HS-5 (cell line): ENCODE measurements at regions not wholly inside any gene's neighbourhood (a gene's known extent, or its start where the extent isn't known, plus 50 kb on each side); places are given as distances from the start of the nearest gene placed in this dataset.
"Not testable (repeated sequence)": the region's sequence is repeated elsewhere in the genome, so short reads cannot be mapped to it uniquely, and the experiment has no call there.

Experiments
- DNase-seq: peaks from one replicate; pipeline ENCODE4 v3.0.0-alpha.2; 2012; ENCODE audit warnings: low read depth

DNA sequence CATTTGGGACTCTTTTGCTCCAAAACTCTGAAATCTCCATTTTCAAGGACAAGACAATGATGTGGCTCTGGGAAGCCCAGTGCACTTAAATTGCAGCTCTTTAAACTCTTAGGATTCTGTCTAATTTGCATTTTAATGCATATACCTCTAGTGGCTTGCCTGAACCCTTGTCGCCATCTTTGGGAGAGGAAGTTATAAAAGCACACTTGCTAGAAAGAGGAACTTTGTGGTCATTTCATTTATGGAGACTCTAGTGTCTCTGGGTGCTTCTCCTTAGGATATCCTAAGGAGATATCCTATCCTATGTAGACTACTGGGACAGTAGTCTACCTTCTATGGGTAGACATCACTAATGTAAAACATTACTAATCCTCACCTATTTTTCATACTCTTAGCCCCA lies 77.3 kb upstream of the SLC1A3 start:
- DNase-seq = no peak

DNA sequence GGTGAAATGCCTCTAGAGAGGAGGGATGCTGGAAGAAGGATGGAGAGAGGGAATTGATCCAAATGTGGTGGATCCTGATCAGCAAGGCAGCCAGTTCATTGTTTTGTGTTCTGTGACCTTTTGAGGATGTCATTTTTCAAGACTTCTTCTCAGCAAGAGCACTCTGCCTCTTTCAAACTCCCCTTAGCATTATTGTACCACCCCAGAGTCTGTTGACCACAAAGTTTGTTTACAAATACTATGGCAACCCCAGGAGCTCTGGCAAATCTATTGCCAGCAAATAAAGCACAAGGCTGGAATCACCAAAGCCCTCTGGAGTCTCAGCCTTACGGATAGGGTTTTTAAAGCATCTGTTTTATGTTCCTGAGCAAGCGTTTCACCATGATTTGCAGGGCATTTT lies 76.2 kb upstream of the SLC1A3 start:
- DNase-seq = no peak

DNA sequence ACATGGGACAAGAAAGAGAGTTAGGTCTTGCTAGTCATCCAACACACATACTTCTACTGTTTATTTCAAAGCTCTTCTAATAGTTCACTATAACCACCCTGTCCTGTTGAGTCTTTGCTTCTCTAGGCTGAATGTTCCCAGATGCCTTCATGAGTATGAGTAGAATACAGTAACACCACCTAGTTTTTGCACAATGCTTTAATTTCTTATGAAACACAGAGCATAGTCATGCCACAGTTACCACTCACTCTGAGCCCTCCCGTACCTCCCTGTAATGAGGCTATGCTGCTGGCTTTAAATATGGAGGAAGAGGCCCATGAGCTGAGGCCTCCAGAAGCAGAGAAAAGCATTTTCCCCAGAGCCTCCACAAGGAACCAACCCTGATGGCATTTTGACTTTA lies 75.0 kb upstream of the SLC1A3 start:
- no peak for DNase-seq

DNA sequence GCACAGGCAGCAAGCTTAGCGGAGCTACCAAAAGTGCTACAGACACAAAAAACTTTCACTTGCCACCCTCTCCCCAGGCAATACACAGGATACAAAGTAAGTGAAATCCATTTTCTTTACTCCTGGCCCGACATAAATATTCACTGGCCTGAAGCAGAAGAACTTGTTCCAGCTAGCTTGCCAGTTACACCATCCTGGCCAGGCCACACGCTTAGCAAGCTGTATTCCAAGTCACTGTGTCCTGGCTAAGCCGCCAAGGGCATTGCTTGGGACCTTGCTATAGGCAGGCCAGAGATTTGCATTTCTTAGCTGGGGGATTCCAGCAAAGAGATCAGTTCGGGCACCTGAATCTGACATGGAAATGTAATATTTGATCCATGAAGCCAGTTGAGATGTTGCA lies 71.0 kb upstream of the SLC1A3 start:
- no peak for DNase-seq

DNA sequence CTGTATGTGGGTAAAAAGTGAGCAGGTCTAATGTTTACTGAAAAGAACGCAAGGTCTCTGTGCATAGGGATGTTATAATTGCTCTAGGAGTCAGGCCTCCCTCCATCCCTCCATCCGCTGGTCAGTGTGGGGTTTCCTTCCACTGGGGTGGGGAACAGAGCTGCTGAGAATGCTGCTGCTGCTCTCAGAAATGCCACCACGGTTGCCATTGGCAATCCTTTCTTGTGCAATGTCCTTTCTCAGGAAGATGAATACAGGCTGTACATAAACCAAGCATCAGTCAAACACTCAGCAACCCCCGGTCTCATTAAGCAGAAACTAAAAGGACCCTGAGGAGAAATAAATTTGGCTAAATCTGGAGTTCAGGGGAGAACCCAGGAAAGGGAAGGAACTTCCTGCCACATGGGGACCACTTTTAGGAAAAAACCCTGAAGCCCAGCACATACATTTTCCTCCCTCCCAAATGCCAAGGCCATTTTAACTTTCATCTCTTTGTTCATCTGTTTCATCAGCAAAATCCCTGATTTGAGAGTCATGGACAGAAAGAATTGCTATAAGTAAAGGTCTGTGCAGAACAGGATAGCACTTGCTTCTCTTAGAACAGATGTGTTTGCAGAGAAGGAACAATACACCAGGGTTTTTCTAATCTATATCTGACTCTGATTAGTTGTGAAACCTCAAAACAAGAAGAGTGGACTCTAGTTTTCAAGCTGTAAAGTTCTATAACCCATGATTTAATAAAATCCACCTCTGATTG lies 70.4 kb upstream of the SLC1A3 start:
- DNase-seq = no peak

DNA sequence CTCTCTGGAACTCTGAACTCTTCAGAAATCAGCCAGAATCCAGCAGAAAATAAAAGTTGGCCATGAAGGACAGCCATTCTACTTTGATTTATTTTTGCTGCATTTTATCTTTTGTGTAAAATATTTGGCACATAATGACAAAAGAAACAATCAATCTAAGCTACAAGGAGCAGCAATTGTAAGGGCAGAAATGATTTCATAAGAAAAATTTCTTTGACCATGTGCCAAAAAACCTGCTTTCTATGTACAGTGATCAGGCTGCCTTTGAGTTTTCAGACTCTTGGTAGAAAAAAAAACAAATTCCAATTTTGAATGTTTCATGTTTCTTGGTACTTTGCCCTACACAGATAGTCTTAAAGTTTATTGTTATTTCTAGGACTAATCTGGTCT lies 69.8 kb upstream of the SLC1A3 start:
- no peak for DNase-seq

DNA sequence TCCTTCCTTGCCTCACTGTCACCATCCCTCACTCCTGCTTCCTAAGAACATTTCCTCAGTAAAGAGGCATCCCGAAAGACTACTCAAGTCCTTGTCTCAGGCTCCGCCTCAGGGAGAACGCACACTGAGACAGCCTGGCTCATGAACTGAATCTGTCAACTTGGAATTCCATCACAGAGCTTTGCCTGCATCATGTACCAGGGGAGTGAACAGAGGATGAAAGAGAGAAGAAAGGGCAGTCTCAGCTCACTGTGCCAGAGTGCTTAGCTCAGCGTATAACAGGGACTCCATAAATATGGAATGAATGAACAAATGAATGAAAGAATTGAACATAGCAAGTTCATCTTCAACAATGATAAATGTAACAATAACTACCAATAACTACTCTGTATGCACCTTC lies 68.7 kb upstream of the SLC1A3 start:
- DNase-seq = no peak

DNA sequence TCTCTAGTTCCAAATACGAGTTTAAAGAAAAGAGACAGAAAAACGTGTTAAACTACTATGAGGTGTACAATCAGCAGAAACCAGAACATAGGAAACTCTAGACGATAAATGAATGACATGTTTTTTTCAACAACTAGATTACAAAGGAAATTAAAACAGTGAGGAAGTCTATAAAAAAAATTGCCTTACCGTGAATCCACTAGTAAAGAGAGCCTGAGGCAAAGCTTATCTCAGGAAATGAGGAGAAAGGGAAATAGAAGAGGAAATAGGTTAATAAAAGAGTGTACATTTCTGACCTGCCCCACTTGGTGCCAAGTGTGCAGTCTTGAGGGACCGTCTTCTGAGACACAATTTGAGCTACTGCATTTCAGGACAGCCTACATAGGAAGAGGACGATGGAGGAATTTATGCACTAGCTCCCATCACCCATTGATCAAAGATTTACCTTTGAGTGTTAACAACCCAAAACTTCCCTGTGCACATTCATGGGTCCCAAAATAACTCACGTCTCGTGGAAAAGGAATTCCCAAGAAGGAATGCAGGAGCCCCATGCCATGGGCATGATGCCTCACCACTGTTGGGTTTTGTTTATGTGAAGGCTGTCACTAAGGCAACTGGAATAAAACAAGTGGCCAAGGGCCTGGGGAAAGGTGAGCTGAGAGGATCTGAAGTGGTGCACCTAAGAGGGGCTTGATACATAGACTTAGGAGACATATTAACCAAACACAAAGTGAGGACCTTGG lies 53.6 kb upstream of the SLC1A3 start:
- peak; percentile 42 for DNase-seq

DNA sequence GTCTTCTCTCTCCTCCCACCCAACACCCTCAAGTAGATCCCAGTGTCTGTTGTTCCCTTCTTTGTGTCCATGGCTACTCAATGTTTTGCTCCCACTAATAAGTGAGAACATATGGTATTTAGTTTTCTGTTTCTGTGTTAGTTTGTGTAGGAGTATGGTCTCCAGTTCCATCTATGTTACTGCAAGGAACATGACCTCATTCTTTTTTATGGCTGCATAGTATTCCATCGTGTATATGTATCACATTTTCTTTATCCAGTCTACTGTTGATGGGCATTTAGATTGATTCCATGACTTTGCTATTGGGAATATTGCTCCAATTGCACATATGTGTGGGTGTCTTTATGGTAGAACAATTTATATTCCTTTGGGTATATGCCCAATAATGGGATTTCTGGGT lies 51.4 kb upstream of the SLC1A3 start:
- DNase-seq = not testable (repeated sequence)
